Psoas muscle (tissue), 7 donors: ENCODE measurements at regions not wholly inside any gene's neighbourhood (a gene's known extent, or its start where the extent isn't known, plus 50 kb on each side); places are given as distances from the start of the nearest gene placed in this dataset.

Source experiments
- ATAC-seq, 4 donors: fragments of 200-7000 bp; cut with Tn5 transposase; one replicate each; pipeline ENCODE4 v1.9.1; 2020; ENCODE audit warnings: moderate library complexity in 3 of 4, mild to moderate bottlenecking in 2 of 4
- DNase-seq, 2 donors: peaks; one replicate each; pipeline ENCODE4 v3.0.0-alpha.2; 2020
- H3K27ac ChIP-seq: fragments of 200-600 bp; one replicate; pipeline ENCODE4 v1.8.0; 2022
- H3K27me3 ChIP-seq, 3 donors: fragments of 200-600 bp in 1 of 3; one replicate each; pipeline versions ENCODE4 v1.6.1 to v1.8.0; 2013 to 2022; ENCODE audit warnings: low read length in 2 of 3, mild to moderate bottlenecking in 2 of 3, moderate library complexity in 1 of 3; ENCODE audit not compliant: insufficient read depth in 3 of 3
- H3K36me3 ChIP-seq, 2 donors: fragments of 200-600 bp in 1 of 2; one replicate each; pipeline versions ENCODE4 v1.6.1 to v1.8.0; 2013 to 2022; ENCODE audit warnings: low read depth in 1 of 2, mild to moderate bottlenecking in 1 of 2, moderate library complexity in 1 of 2; ENCODE audit not compliant: insufficient read depth in 1 of 2
- H3K4me1 ChIP-seq: fragments of 200-600 bp; one replicate; pipeline ENCODE4 v1.8.0; 2022
- H3K4me3 ChIP-seq: fragments of 200-600 bp; one replicate; pipeline ENCODE4 v1.8.0; 2022; ENCODE audit warnings: mild to moderate bottlenecking
- H3K9me3 ChIP-seq: fragments of 200-600 bp; one replicate; pipeline ENCODE4 v1.8.0; 2022
- WGBS, 3 donors: extraction: QIAGEN DNeasy Blood & Tissue Kit; methylation state at CpG; one replicate each; pipeline versions ENCODE4 v1.1.6 to v1.1.7; 2013; 5-methylcytosine and 5-hydroxymethylcytosine counted together
- intact Hi-C, 2 donors: fragments of 100-400 bp; cut with DNase I; formaldehyde crosslinking; loops; one replicate each; pipeline versions ENCODE4 v1.11.0 to v1.14.2; 2022
- TF ChIP-seq, protein P1 (sequence below): fragments of 200-600 bp; IDR thresholded peaks from one replicate; pipeline ENCODE4 v1.8.0; 2022; ENCODE audit warnings: antibody characterized with exemption
- donor health status: healthy with polysubstance abuse.
- donor health status: DM: no; HTN: no; CAD: no; lungs with moderate emphysema.
- donor health status: Bipolar disorder and iron deficiency.
- donor health status: healthy.
- donor health status: DM: yes; HTN: yes; CAD: no.
- donor health status: DM: no; HTN: no; CAD: no.
- donor health status: DM: yes; HTN: yes; CAD: no.

DNA sequence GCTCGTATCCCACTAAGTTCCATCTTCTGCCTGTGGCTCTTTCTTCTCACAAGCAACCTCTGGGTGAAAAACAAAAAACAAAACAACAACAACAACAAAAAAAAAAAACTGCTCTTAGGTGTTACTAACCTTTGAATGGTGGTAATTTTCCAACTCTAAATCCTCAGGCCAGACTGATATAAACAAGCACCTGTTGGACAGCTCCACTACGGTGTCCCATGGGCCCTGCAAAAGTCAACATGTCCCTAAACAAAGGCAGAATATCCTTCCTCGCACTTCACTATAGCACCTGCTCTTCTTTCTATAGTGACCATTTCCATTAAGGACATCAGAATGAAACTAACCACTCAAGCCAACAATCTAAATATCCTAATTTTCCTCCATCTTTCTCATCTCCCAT, 54.6 kb upstream of the PARM1 start:
- no peak for ATAC-seq
- TF ChIP-seq, protein P1, sequence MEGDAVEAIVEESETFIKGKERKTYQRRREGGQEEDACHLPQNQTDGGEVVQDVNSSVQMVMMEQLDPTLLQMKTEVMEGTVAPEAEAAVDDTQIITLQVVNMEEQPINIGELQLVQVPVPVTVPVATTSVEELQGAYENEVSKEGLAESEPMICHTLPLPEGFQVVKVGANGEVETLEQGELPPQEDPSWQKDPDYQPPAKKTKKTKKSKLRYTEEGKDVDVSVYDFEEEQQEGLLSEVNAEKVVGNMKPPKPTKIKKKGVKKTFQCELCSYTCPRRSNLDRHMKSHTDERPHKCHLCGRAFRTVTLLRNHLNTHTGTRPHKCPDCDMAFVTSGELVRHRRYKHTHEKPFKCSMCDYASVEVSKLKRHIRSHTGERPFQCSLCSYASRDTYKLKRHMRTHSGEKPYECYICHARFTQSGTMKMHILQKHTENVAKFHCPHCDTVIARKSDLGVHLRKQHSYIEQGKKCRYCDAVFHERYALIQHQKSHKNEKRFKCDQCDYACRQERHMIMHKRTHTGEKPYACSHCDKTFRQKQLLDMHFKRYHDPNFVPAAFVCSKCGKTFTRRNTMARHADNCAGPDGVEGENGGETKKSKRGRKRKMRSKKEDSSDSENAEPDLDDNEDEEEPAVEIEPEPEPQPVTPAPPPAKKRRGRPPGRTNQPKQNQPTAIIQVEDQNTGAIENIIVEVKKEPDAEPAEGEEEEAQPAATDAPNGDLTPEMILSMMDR: no peak
- 78 to 85% (median 84%) methylated on average over 3 of the region's 3 CpGs for WGBS, 3 donors
- intact Hi-C loops: loop anchor here in 1 of 2 donors (10.0 kb wide), 1 partner anchor 616 kb away; no protein-coding TSS in a partner anchor
- Histone ChIP-seq H3K4me1 (no peaks in the 10 kb centered on the region), H3K36me3 (no peaks in the 10 kb centered on the region), H3K27me3 (no peaks in the 10 kb centered on the region), H3K4me3 (no peak overlapping the region), H3K9me3 (no peaks in the 10 kb centered on the region), H3K27ac (no peak overlapping the region)
- no peak for DNase-seq

DNA sequence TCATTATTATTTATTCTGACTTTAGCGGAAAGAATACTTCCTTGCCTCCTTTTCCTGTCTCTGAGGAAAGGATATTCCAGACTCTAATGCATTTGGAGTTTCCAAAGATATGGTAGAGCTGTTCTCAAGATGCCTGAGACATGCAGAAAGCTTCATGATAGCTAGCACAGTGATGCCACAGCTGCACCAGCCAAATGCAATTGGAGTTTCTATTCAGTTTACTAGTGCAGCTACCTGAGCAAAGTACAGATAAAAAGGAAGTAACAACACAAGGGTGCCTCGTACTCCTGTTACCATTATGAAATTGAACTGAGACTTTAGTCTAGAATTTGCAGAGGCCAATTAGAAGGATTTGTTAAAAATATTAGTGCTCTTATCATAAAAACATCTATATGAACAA, 57.5 kb upstream of the PARM1 start:
- Histone ChIP-seq H3K36me3 (no peaks in the 10 kb centered on the region), H3K4me1 (no peaks in the 10 kb centered on the region), H3K27me3 (no peaks in the 10 kb centered on the region), H3K4me3 (no peak overlapping the region), H3K27ac (no peak overlapping the region), H3K9me3 (no peaks in the 10 kb centered on the region)
- ATAC-seq (no peak), DNase-seq (no peak)
- 82 to 87% (median 85%) methylated on average over 2 of the region's 2 CpGs for WGBS, 3 donors
- intact Hi-C loops: loop anchor here in 1 of 2 donors (10.0 kb wide), 1 partner anchor 619 kb away; no protein-coding TSS in a partner anchor
- TF ChIP-seq, protein P1: no peak

DNA sequence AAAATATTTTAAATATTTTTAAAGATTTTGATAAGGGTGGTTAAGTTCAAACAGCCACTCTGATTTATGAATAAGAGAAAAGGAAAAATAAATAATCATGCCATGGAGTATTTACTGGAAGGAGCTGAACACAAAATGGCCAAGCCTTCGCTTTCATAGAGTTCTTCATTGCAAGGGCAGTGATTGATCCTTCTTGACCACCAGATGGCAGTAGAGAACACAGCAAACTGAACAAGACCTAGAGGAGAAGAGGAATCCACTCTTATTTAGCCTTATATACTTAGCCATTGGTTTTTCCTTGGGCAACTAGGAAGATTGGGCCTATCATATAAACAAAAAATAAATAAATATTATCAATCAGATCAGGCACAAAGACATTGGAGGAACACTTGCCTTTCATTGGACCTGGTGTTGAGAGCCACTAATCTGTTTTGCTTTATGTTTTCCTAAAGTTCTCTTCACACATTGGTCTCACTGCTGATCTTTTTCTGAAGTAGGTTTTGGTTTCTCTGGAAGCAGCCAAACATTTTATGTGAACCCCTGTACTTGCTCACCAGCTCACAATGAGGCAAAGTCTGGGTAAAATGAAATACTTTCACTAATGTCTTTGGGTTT, 58.1 kb upstream of the PARM1 start:
- intact Hi-C loops: loop anchor here (5.0 to 10.0 kb wide), 2 partner anchors 242 to 620 kb away; no protein-coding TSS in a partner anchor
- H3K36me3 ChIP-seq: no peaks in the 10 kb centered on the region
- no peak overlapping the region for H3K4me3 ChIP-seq
- no peak overlapping the region for H3K27ac ChIP-seq
- 25 to 43% (median 33%) methylated on average over 1 of the region's 1 CpG for WGBS, 3 donors
- H3K27me3 ChIP-seq: no peaks in the 10 kb centered on the region
- TF ChIP-seq, protein P1: peak; percentile 94
- H3K9me3 ChIP-seq: no peaks in the 10 kb centered on the region
- ATAC-seq: peak; percentile 73 to 90 (median 80)
- no peaks in the 10 kb centered on the region for H3K4me1 ChIP-seq
- no peak for DNase-seq

DNA sequence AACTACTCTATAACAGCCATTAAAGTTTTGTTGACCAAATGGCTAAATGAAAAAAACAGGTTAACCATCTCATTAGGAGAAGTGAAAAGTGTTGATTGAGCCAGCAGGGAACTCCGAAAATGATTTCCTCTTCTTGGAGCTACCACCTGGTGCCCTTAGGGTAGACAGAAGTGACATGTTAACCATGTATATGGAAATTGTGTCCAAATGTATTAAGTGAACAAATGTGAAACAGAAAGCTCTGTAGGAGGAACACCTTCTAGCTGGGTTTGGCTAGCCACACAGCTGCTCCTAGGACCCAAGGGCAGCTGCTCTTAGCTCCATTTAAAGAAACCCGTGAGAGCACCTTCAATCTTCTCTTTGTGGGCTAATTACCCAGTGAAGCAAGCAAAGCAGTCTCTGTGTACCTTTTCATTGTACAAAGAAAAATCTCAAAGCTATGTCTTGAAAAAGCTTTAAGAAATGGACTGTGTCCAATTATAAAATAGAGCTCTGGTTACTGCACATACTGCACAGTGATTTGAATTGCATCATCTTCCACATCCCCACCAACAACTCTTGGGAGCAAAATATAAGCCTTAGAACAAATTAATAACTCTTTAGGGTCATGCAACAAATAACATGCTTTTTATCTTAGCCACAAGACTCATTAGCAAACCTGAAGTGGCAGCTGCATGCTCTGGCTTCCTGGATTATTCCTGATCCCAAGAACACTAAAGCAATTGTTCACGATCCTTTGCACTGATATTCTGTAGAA, 59.2 kb upstream of the PARM1 start:
- WGBS, 3 donors: 27 to 48% (median 32%) methylated on average over 3 of the region's 3 CpGs
- Histone ChIP-seq H3K9me3 (no peaks in the 10 kb centered on the region), H3K27ac (no peak overlapping the region), H3K36me3 (no peaks in the 10 kb centered on the region), H3K27me3 (no peaks in the 10 kb centered on the region), H3K4me3 (no peak overlapping the region), H3K4me1 (no peaks in the 10 kb centered on the region)
- no peak for ATAC-seq
- intact Hi-C loops: loop anchor here (5.0 to 10.0 kb wide), 2 partner anchors 244 to 621 kb away; no protein-coding TSS in a partner anchor
- DNase-seq: no peak
- TF ChIP-seq, protein P1: no peak
